D721Med (cell line): ENCODE measurements at regions not wholly inside any gene's neighbourhood (a gene's known extent, or its start where the extent isn't known, plus 50 kb on each side); places are given as distances from the start of the nearest gene placed in this dataset.

ENCODE experiments used
- DNase-seq: peaks from one replicate; pipeline ENCODE4 v3.0.0; 2011; ENCODE audit warnings: low spot score; ENCODE audit not compliant: insufficient read length
- FAIRE-seq: peaks from 2 replicates; lab custom pipeline; 2011; peaks lifted over from hg19 to GRCh38; lab: Jason Lieb, UNC
- CTCF ChIP-seq: IDR thresholded peaks from 2 replicates; pipeline ENCODE4 v1.5.1; 2012; ENCODE audit warnings: mild to moderate bottlenecking, control low read depth; ENCODE audit not compliant: insufficient read depth; ENCODE audit errors: missing control alignments

- DNase-seq (no peak), FAIRE-seq (no peak)
- TF ChIP-seq CTCF: no peak
Observed at GRCh38 chr4:136749989-136750388, 782.3 kb downstream of the PCDH18 start.

DNA sequence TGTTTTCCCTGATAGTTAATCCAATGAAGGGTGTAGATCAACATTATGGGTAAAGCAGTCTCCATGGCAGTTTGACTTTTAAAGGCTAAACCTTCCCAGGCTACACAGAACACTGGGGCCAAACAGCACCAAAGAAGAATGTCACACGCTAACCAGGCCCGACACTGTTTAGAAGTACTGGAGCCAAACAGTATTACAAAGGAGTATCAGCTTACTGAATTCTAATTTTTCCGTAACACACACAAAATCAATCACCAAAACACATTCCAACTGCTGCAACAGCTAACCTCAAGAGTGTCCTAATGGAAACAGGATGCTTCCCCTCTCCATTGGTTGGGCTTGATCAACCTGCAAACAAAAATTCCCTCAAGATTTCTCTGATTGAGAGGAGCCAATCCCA lies 783.5 kb downstream of the PCDH18 start:
- DNase-seq (no peak), FAIRE-seq (no peak)
- no peak for TF ChIP-seq CTCF

DNA sequence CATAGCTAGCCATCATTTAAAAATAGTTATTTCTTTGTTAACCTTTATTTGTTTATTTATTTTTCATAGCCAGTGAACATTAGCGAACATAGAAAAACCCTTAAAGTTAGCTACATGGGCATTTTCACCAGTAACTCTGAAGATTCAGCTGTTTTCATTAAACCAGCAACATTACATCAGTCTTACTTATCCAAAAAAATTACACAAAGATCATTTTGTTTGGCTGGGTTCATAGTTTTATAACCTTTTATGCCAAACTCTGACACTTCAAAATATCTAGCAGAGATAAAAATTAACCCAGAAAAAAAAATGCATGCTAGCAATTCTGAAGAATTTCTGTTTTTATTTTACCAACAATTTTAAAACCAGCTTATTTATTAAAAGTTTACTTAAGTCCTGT lies 784.1 kb downstream of the PCDH18 start:
- no peak for FAIRE-seq
- DNase-seq: no peak
- no peak for TF ChIP-seq CTCF

GRCh38 chr4:136743238-136743637 lies 789.1 kb downstream of the PCDH18 start:
- no peak for TF ChIP-seq CTCF
- no peak for DNase-seq
- no peak for FAIRE-seq

- DNase-seq (no peak), FAIRE-seq (no peak)
- no peak for TF ChIP-seq CTCF
Observed at GRCh38 chr4:136742333-136742732, 790.0 kb downstream of the PCDH18 start.

- FAIRE-seq (no peak), DNase-seq (no peak)
- TF ChIP-seq CTCF: no peak
Observed at GRCh38 chr4:136741468-136741867, 790.8 kb downstream of the PCDH18 start.

DNA sequence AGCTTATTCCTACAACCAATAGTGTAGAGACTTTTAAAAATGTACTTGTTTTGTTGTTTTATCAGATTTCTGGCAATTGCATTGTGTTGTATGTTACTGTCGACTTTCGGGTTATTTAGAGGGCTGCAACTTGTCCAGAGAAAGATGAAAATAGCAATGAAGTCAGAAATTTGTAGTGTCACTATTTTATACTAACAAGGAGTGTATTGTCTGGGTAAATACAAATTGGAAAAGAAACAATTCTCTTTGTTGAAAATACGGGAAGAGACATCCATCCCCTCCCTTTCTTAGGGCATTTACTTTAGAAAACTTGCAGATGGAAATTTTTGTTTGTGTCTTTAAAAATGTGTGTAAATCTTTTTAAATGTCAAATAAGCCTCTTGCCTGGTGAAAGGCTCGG lies 792.0 kb downstream of the PCDH18 start:
- no peak for TF ChIP-seq CTCF
- FAIRE-seq (no peak), DNase-seq (no peak)
